HCT116 (cell line): ENCODE measurements at regions not wholly inside any gene's neighbourhood (a gene's known extent, or its start where the extent isn't known, plus 50 kb on each side); places are given as distances from the start of the nearest gene placed in this dataset.

Source experiments
- ATAC-seq: fragments of 200-7000 bp; cut with Tn5 transposase; 2 replicates; pipeline ENCODE4 v1.9.1; 2020; ENCODE audit warnings: mild to moderate bottlenecking, moderate library complexity
- BruUV-seq: library from RNA; stranded (reverse); fragments of 400-500 nt; replicated peaks from 2 replicates; lab custom pipeline; 2021; lab: Mats Ljungman, UMichigan
- CTCF ChIA-PET: fragments of 300-600 bp; sonication (Branson Sonifier 250); formaldehyde crosslinking; loops from one replicate; lab custom pipeline; 2021; ENCODE audit warnings: antibody characterized with exemption; lab: Charles Lee
- POLR2A ChIA-PET: fragments of 300-600, 350-600 bp; sonication (Branson Sonifier 250); formaldehyde crosslinking; loops from one replicate; lab custom pipeline; 2021; ENCODE audit warnings: antibody characterized with exemption; lab: Charles Lee
- RAD21 ChIA-PET, 2 experiments: fragments of 300-600 bp; sonication (Branson Sonifier 250); formaldehyde crosslinking; loops; one replicate each; lab custom pipeline; 2023; ENCODE audit warnings: low total read pairs in 2 of 2; ENCODE audit not compliant: uncharacterized antibody in 2 of 2, unreplicated experiment in 2 of 2, low non-redundant PET in 1 of 2; lab: Charles Lee
- DNase-seq: peaks from one replicate; pipeline ENCODE4 v3.0.0-alpha.2; 2010; ENCODE audit warnings: low read depth, low spot score
- H2AFZ ChIP-seq: fragments of 200-600 bp; shearing (Covaris generic), sonication (generic); 2 replicates; pipeline ENCODE4 v1.6.1; 2017; ENCODE audit warnings: low read depth, mixed run types, mixed read lengths, antibody characterized with exemption, low read length; ENCODE audit not compliant: poor library complexity, severe bottlenecking
- H3K27ac ChIP-seq: 2 replicates; pipeline ENCODE4 v1.5.1; 2012; ENCODE audit warnings: low read depth, low read length
- H3K27me3 ChIP-seq: fragments of 200-600 bp; sonication (generic); 2 replicates; pipeline ENCODE4 v1.6.1; 2016; ENCODE audit warnings: mixed run types, low read length, mixed read lengths; ENCODE audit not compliant: insufficient read depth
- H3K36me3 ChIP-seq, 2 experiments: fragments of 200-500 bp in 1 of 2; fragments of 200-600 bp in 1 of 2; sonication (Bioruptor generic) in 1 of 2; sonication (generic) in 1 of 2; 2 replicates each; pipeline versions ENCODE4 v1.5.1 to v1.6.1; 2014 to 2016; ENCODE audit warnings: low read length in 2 of 2, inconsistent platforms in 1 of 2, mixed read lengths in 1 of 2, mixed run types in 1 of 2; ENCODE audit not compliant: insufficient read depth in 2 of 2, control insufficient read depth in 1 of 2
- H3K4me1 ChIP-seq, 2 experiments: fragments of 200-600 bp in 1 of 2; sonication (generic) in 1 of 2; 2 replicates each; pipeline versions ENCODE4 v1.5.1 to v1.6.1; 2012 to 2017; ENCODE audit warnings: low read length in 2 of 2, inconsistent platforms in 1 of 2, mild to moderate bottlenecking in 1 of 2, mixed read lengths in 1 of 2, mixed run types in 1 of 2, moderate library complexity in 1 of 2; ENCODE audit not compliant: insufficient read depth in 2 of 2, control insufficient read depth in 1 of 2
- H3K4me2 ChIP-seq: fragments of 200-600 bp; sonication (generic); 2 replicates; pipeline ENCODE4 v1.6.1; 2017; ENCODE audit warnings: mixed run types, low read length, mixed read lengths
- H3K4me3 ChIP-seq, 2 experiments: fragments of 200-600 bp in 1 of 2; sonication (generic) in 1 of 2; replicated peaks in 1 of 2; 2 replicates each; pipeline ENCODE4 v1.5.1; 2011 to 2016; ENCODE audit warnings: low read length in 2 of 2, control low read depth in 1 of 2, low read depth in 1 of 2, mild to moderate bottlenecking in 1 of 2, mixed read lengths in 1 of 2, mixed run types in 1 of 2
- H3K79me2 ChIP-seq: fragments of 200-600 bp; sonication (generic); 2 replicates; pipeline ENCODE4 v1.6.1; 2017; ENCODE audit warnings: mild to moderate bottlenecking, mixed run types, low read length, moderate library complexity, mixed read lengths; ENCODE audit not compliant: insufficient read depth
- H3K9ac ChIP-seq: fragments of 200-600 bp; sonication (generic); 2 replicates; pipeline ENCODE4 v1.6.1; 2016; ENCODE audit warnings: low read length, mixed read lengths
- H3K9me2 ChIP-seq: fragments of 200-600 bp; sonication (generic), shearing (Covaris generic); 2 replicates; pipeline ENCODE4 v1.6.1; 2017; ENCODE audit warnings: mixed run types, mild to moderate bottlenecking, moderate library complexity; ENCODE audit not compliant: insufficient read depth
- H3K9me3 ChIP-seq, 2 experiments: fragments of 200-500 bp in 1 of 2; fragments of 200-600 bp in 1 of 2; sonication (Bioruptor generic) in 1 of 2; sonication (generic) in 1 of 2; 2 replicates each; pipeline ENCODE4 v1.6.1; 2014 to 2017; ENCODE audit warnings: low read length in 2 of 2, mixed read lengths in 2 of 2, inconsistent platforms in 1 of 2, low read depth in 1 of 2, mild to moderate bottlenecking in 1 of 2, mixed run types in 1 of 2, moderate library complexity in 1 of 2; ENCODE audit not compliant: control insufficient read depth in 1 of 2, insufficient read depth in 1 of 2
- H4K20me1 ChIP-seq: fragments of 200-600 bp; sonication (generic), shearing (Covaris generic); 2 replicates; pipeline ENCODE4 v1.6.1; 2017; ENCODE audit warnings: mixed run types, mild to moderate bottlenecking, moderate library complexity; ENCODE audit not compliant: insufficient read depth
- ATF3 ChIP-seq: IDR thresholded peaks from 2 replicates; pipeline ENCODE4 v1.6.1; 2012
- CBX3 ChIP-seq: IDR thresholded peaks from 2 replicates; pipeline ENCODE4 v1.6.1; 2012; ENCODE audit warnings: low read depth
- ELF1 ChIP-seq: IDR thresholded peaks from 2 replicates; pipeline ENCODE4 v1.6.1; 2012; ENCODE audit warnings: low read depth, borderline replicate concordance
- JUND ChIP-seq: IDR thresholded peaks from 2 replicates; pipeline ENCODE4 v1.6.1; 2012
- RAD21 ChIP-seq: IDR thresholded peaks from 2 replicates; pipeline ENCODE4 v1.6.1; 2012; ENCODE audit warnings: low read depth, mild to moderate bottlenecking
- REST ChIP-seq: IDR thresholded peaks from 2 replicates; pipeline ENCODE4 v1.6.1; 2012; ENCODE audit warnings: low read depth
- SIN3A ChIP-seq: IDR thresholded peaks from 2 replicates; pipeline ENCODE4 v1.6.1; 2012; ENCODE audit warnings: low read depth
- SP1 ChIP-seq: IDR thresholded peaks from 2 replicates; pipeline ENCODE4 v1.6.1; 2012; ENCODE audit warnings: low read depth
- YY1 ChIP-seq: IDR thresholded peaks from 2 replicates; pipeline ENCODE4 v1.6.1; 2011; ENCODE audit warnings: low read length, low read depth, moderate library complexity, mild to moderate bottlenecking; ENCODE audit not compliant: insufficient replicate concordance; ENCODE audit errors: extremely low read depth
- ZFX ChIP-seq: fragments of 450-650 bp; IDR thresholded peaks from 2 replicates; pipeline ENCODE4 v1.6.1; 2017
- ZNF274 ChIP-seq: fragments of 200-500 bp; sonication (Bioruptor generic); IDR thresholded peaks from 2 replicates; pipeline ENCODE4 v1.6.1; 2014; ENCODE audit warnings: mild to moderate bottlenecking, low read depth, low read length, inconsistent platforms
- intact Hi-C: fragments of 100-400 bp; cut with micrococcal nuclease; formaldehyde crosslinking; loops from 2 replicates; pipeline ENCODE4 v1.10.0; 2022

GRCh38 chr7:119562839-119563238 is 710.1 kb upstream of the KCND2 start (continued):
- no peak for TF ChIP-seq CBX3
- TF ChIP-seq REST: no peak
- no peak for TF ChIP-seq ELF1
- TF ChIP-seq ZFX: no peak
- TF ChIP-seq ZNF274: no peak
- no peak for TF ChIP-seq ATF3
- TF ChIP-seq YY1: no peak

GRCh38 chr7:119571666-119572065 is 701.3 kb upstream of the KCND2 start:
- Histone ChIP-seq H3K4me2 (no peak overlapping the region), H3K27me3 (no peaks in the 10 kb centered on the region), H4K20me1 (no peaks in the 10 kb centered on the region), H3K4me3 (no peak overlapping the region), H3K9me2 (no peaks in the 10 kb centered on the region), H3K9me3 (no peaks in the 10 kb centered on the region), H3K36me3 (no peaks in the 10 kb centered on the region), H3K9ac (no peak overlapping the region), H3K27ac (no peak overlapping the region), H3K4me1 (no peaks in the 10 kb centered on the region), H2AFZ (no peak overlapping the region), H3K79me2 (no peaks in the 10 kb centered on the region)
- ChIA-PET CTCF (no interaction called here), RAD21 (no interaction called here), POLR2A (no interaction called here)
- no TSS peak for BruUV-seq
- intact Hi-C loops: no loop called here
- DNase-seq (no peak), ATAC-seq (no peak)
- TF ChIP-seq SP1 (no peak), SIN3A (no peak), JUND (no peak), RAD21 (no peak)
